ENCODE measurements at regions not wholly inside any gene's neighbourhood (a gene's known extent, or its start where the extent isn't known, plus 50 kb on each side); places are given as distances from the start of the nearest gene placed in this dataset.

- ATAC-seq (no peak), DNase-seq (ENCODE audit: low spot score) (no peak)
- ChIA-PET POLR2A (no interaction called here), CTCF (no interaction called here)
- Mint-ChIP-seq H3K4me1 (0 out of 2 replicates have a peak, but pooled peaks cover 2% of the 10 kb centered on the region), H3K36me3 (no peaks in the 10 kb centered on the region), H3K27ac (no peak overlapping the region), H3K9me3 (peaks cover 15% of the 10 kb centered on the region), H3K27me3 (ENCODE audit: low read depth) (no peaks in the 10 kb centered on the region; the same call in 1 of the 2 replicates), H3K4me3 (no peak overlapping the region)
- TF ChIP-seq RELA (CRISPR knock-in tag; IDR thresholded peaks at IDR 0.05; ENCODE audit: borderline replicate concordance) = no peak
- TF ChIP-seq STAT6 (CRISPR knock-in tag; conservative IDR thresholded peaks at IDR 0.05; ENCODE audit: low read depth) = no peak
- no peak for TF ChIP-seq ATF2 (CRISPR knock-in tag; IDR thresholded peaks at IDR 0.05; ENCODE audit: borderline replicate concordance, low read depth)
- no peak for TF ChIP-seq ZNF671 (CRISPR knock-in tag; IDR thresholded peaks at IDR 0.05)
- no peak for TF ChIP-seq HMGA2 (CRISPR knock-in tag; IDR thresholded peaks at IDR 0.05)
- no peak for TF ChIP-seq ESRRA (CRISPR knock-in tag; IDR thresholded peaks at IDR 0.05; ENCODE audit: borderline replicate concordance)
- no peak for TF ChIP-seq ZNF232 (CRISPR knock-in tag; IDR thresholded peaks at IDR 0.05)
- no peak for TF ChIP-seq FOXJ3 (CRISPR knock-in tag; IDR thresholded peaks at IDR 0.05; ENCODE audit: borderline replicate concordance)
- TF ChIP-seq ETV6 (CRISPR knock-in tag; IDR thresholded peaks at IDR 0.05) = no peak
- TF ChIP-seq ELF4 (CRISPR knock-in tag; IDR thresholded peaks at IDR 0.05; ENCODE audit: low read depth) = no peak
- TF ChIP-seq ZNF263 (CRISPR knock-in tag; IDR thresholded peaks at IDR 0.05; ENCODE audit: low read depth) = no peak
- no peak for TF ChIP-seq ZNF425 (CRISPR knock-in tag; conservative IDR thresholded peaks at IDR 0.05)
- TF ChIP-seq TCF7 (CRISPR knock-in tag; IDR thresholded peaks at IDR 0.05; ENCODE audit: low read depth) = no peak
- no peak for TF ChIP-seq ZNF138 (CRISPR knock-in tag; conservative IDR thresholded peaks at IDR 0.05)
- TF ChIP-seq ZNF219 (CRISPR knock-in tag; IDR thresholded peaks at IDR 0.05; ENCODE audit: borderline replicate concordance) = no peak
Measured at GRCh38 chr15:96559087-96559486, 228.6 kb downstream of the NR2F2 start.

GRCh38 chr15:96559631-96560030 is 229.1 kb downstream of the NR2F2 start:
- DNase-seq (ENCODE audit: low spot score) (no peak), ATAC-seq (no peak)
- Mint-ChIP-seq H3K4me1 (0 out of 2 replicates have a peak, but pooled peaks cover 2% of the 10 kb centered on the region), H3K36me3 (no peaks in the 10 kb centered on the region; the same call in 1 of the 2 replicates), H3K27ac (no peak overlapping the region), H3K9me3 (peaks cover 20% of the 10 kb centered on the region), H3K4me3 (no peak overlapping the region), H3K27me3 (ENCODE audit: low read depth) (no peaks in the 10 kb centered on the region; the same call in 1 of the 2 replicates)
- POLR2A ChIA-PET = no interaction called here
- CTCF ChIA-PET = no interaction called here
- no peak for TF ChIP-seq ATF3 (CRISPR knock-in tag; conservative IDR thresholded peaks at IDR 0.05)
- TF ChIP-seq CDX4 (CRISPR knock-in tag; IDR thresholded peaks at IDR 0.05; ENCODE audit: borderline replicate concordance) = no peak
- TF ChIP-seq MXD4 (CRISPR knock-in tag; IDR thresholded peaks at IDR 0.05; ENCODE audit: borderline replicate concordance) = no peak
- no peak for TF ChIP-seq AR (CRISPR knock-in tag; IDR thresholded peaks at IDR 0.05)
- no peak for TF ChIP-seq ZNF281 (CRISPR knock-in tag; IDR thresholded peaks at IDR 0.05)
- no peak for TF ChIP-seq ZNF423 (CRISPR knock-in tag; IDR thresholded peaks at IDR 0.05)
- no peak for TF ChIP-seq GRHL2 (CRISPR knock-in tag; IDR thresholded peaks at IDR 0.05; ENCODE audit: insufficient replicate concordance, severe bottlenecking)
- TF ChIP-seq CREM (CRISPR knock-in tag; IDR thresholded peaks at IDR 0.05) = no peak
- TF ChIP-seq GTF2I (CRISPR knock-in tag; conservative IDR thresholded peaks at IDR 0.05) = no peak

Measured in WTC11 (cell line).